Activated naive CD8-positive, alpha-beta T cell treated with anti-CD3 and anti-CD28 coated beads, Interleukin-2, amount 10 ng/mL, durations not matched to agents 7 days and 5 days (primary cell): ENCODE measurements at regions not wholly inside any gene's neighbourhood (a gene's known extent, or its start where the extent isn't known, plus 50 kb on each side); places are given as distances from the start of the nearest gene placed in this dataset.

Source experiments
- ATAC-seq: fragments of 150-1000 bp; cut with Tn5 transposase; one replicate; pipeline ENCODE4 v1.10.0; 2021; ENCODE audit warnings: low read depth, moderate library complexity
- POLR2A ChIA-PET: fragments of 350-600 bp; sonication (Branson Sonifier 250); formaldehyde crosslinking; loops from one replicate; lab custom pipeline; 2021; ENCODE audit warnings: antibody characterized with exemption; lab: Charles Lee
- DNase-seq: peaks from one replicate; pipeline ENCODE4 v3.0.0; 2021
- H3K27ac Mint-ChIP-seq: one replicate; pipeline ENCODE4 v1.8.0; 2022; ENCODE audit warnings: mild to moderate bottlenecking, mixed read lengths
- H3K27me3 Mint-ChIP-seq: one replicate; pipeline ENCODE4 v1.8.0; 2022; ENCODE audit warnings: mild to moderate bottlenecking, moderate library complexity, mixed read lengths
- H3K36me3 Mint-ChIP-seq: one replicate; pipeline ENCODE4 v1.8.0; 2021; ENCODE audit warnings: mild to moderate bottlenecking, mixed read lengths
- H3K4me1 Mint-ChIP-seq: one replicate; pipeline ENCODE4 v1.8.0; 2021; ENCODE audit warnings: mixed read lengths
- H3K4me3 Mint-ChIP-seq: one replicate; pipeline ENCODE4 v1.8.0; 2022; ENCODE audit warnings: mild to moderate bottlenecking, moderate library complexity, mixed read lengths
- H3K9me3 Mint-ChIP-seq: one replicate; pipeline ENCODE4 v1.8.0; 2021; ENCODE audit warnings: mixed read lengths

DNA sequence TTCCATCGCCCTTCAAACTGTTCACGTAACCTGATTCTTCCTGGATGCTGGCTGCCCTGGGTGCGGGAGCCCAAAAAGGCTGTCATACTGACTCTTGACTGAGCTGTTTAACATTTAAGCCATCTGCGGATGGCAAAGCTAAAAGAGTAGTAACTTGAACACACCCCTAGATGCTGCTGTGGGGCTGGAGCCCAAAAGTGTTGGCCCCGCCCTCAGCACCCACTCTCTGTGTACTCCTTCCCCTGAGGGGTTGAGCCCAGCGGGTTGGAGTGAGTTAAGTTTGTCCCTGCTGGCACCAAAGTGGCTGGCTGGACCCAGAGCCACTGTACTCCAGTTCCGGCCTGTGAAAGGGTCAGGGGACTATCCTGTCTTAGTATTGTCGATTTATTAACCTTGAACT lies 640.6 kb downstream of the PTPRU start:
- Mint-ChIP-seq H3K4me3 (no peak overlapping the region), H3K9me3 (no peaks in the 10 kb centered on the region), H3K27me3 (peaks cover 11% of the 10 kb centered on the region), H3K27ac (no peak overlapping the region), H3K4me1 (no peaks in the 10 kb centered on the region), H3K36me3 (no peaks in the 10 kb centered on the region)
- no peak for ATAC-seq
- POLR2A ChIA-PET, result no interaction called here
- DNase-seq, result no peak

DNA sequence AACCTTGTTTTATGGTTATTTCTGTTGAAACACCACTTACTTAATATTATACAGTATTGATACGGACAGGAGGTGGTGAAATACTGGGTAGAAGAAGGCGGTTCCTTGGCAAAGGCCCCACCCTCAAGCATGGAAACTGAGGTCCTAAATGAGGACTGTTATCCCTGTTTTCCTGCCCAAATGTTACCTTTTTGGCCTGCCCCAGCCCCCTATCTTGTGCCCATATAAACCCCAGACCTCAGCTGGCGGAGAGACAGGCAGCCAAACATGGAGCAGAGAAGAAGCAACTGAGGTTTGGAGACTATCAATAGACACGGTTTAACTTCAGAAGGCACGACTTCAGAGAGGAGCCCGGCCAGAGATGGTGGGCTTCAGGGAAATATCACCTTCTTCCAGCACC lies 640.1 kb downstream of the PTPRU start:
- ATAC-seq (no peak), DNase-seq (no peak)
- Mint-ChIP-seq H3K27me3 (peaks cover 11% of the 10 kb centered on the region), H3K27ac (no peak overlapping the region), H3K9me3 (no peaks in the 10 kb centered on the region), H3K4me1 (no peaks in the 10 kb centered on the region), H3K4me3 (no peak overlapping the region), H3K36me3 (no peaks in the 10 kb centered on the region)
- POLR2A ChIA-PET, result no interaction called here

DNA sequence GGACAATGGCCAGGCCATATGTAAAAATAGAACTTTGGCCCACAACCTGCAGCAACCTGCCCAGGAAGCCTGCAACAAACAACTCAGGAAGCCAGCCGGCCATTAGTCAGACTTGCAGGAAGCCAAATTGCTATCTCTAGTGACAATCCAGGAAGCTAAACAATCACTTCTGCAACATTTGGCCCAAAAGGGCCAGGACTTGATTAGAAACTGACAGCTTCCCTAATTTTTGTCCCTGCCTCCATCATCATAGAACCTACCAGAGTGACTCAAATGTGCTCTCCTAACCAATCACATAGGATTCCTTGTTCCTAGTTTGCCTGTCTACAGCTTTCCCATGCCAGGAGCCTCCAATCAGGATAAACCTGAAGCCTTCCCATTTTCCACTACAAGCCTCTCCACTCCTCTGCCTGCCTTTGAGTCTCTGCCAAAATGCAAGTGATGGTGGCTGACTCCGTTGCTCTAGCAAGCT lies 639.3 kb downstream of the PTPRU start:
- Mint-ChIP-seq H3K36me3 (no peaks in the 10 kb centered on the region), H3K27me3 (peaks cover 11% of the 10 kb centered on the region), H3K9me3 (no peaks in the 10 kb centered on the region), H3K4me3 (no peak overlapping the region), H3K4me1 (no peaks in the 10 kb centered on the region), H3K27ac (no peak overlapping the region)
- POLR2A ChIA-PET, result no interaction called here
- ATAC-seq, result no peak
- no peak for DNase-seq

DNA sequence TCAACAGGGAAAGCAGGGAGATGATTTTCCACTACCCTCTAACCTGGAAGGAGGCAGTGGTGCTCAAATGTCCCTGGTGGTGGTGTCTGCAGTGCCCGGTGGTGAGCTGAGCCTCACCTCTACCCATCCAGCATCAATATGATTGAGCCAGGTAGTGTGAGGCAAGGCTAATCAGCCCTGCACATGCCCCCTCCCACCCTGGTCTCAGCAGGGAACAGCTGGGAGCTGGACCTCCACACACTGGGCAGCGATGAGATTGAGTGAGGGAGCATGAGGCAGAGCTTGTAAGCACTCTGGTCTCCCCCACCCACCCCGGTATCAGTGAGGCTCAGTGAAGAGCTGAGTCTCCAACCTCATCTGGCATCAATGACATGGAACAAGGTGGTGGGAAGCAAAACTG lies 634.3 kb downstream of the PTPRU start:
- Mint-ChIP-seq H3K4me3 (no peak overlapping the region), H3K27me3 (peaks cover 23% of the 10 kb centered on the region), H3K9me3 (peaks cover 1% of the 10 kb centered on the region), H3K36me3 (no peaks in the 10 kb centered on the region), H3K27ac (no peak overlapping the region), H3K4me1 (no peaks in the 10 kb centered on the region)
- DNase-seq, result no peak
- no peak for ATAC-seq
- POLR2A ChIA-PET, result no interaction called here

DNA sequence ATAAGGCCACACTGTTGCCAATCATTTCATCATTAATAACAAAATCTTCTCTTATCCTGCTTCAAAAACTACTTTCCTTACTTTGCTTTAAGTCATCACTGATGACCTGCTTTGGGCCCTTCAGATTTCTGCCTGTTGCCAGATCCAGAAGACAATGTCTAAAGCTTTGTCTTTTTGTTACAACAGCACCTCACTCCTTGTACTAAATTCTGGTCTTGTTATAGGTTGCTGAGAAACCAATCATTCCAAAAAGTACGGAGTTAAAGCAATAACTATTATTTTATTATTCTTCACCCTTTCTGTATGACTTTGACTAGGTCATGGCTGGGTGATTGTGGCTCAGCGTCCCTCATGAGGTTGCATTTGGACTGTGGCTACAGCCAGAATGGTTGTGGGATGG lies 633.5 kb downstream of the PTPRU start:
- H3K27me3 Mint-ChIP-seq, result peaks cover 23% of the 10 kb centered on the region
- no peak overlapping the region for H3K4me3 Mint-ChIP-seq
- POLR2A ChIA-PET, result no interaction called here
- no peaks in the 10 kb centered on the region for H3K4me1 Mint-ChIP-seq
- no peak for ATAC-seq
- peaks cover 1% of the 10 kb centered on the region for H3K9me3 Mint-ChIP-seq
- H3K27ac Mint-ChIP-seq, result no peak overlapping the region
- DNase-seq, result no peak
- H3K36me3 Mint-ChIP-seq, result no peaks in the 10 kb centered on the region

DNA sequence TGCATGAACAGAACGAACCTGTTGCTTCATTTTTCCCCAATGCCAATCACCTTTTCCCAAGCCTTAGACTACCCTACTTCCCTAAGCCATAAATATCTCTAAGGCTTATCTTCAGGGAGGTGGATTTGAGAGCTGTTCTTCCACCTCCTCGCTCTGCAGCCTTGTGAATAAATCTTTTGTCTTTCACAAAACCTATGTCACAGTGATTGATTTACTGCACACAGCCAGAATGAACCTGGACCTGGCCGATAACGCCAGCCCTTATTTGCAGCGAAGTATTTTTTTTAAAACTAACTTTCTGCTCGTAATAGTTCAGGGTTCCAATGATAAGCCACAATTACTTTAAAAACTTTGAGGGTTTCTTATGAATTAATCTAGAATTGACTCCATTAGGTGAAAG lies 632.6 kb downstream of the PTPRU start:
- Mint-ChIP-seq H3K27me3 (peaks cover 23% of the 10 kb centered on the region), H3K4me1 (no peaks in the 10 kb centered on the region), H3K36me3 (no peaks in the 10 kb centered on the region), H3K27ac (no peak overlapping the region), H3K9me3 (peaks cover 1% of the 10 kb centered on the region), H3K4me3 (no peak overlapping the region)
- ATAC-seq (no peak), DNase-seq (no peak)
- POLR2A ChIA-PET, result no interaction called here

DNA sequence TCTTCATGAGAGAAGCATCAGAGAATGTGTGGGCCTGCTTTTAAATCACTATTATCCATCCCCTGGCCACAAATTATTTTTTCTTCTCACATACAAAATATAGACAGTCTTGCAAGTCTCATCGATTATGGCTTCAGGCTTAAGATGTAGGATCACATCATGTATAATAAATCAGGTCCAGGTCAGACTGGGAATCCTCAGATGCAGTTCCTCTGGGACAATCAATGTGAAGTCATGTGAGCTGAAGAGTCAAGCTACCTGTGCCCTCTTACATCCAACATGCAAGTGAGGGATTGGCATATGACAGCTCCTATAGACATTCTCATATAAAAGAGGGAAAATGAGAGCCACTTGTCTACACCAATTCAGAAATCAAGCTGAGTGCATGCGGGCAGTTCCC lies 631.8 kb downstream of the PTPRU start:
- no peak overlapping the region for H3K4me3 Mint-ChIP-seq
- ATAC-seq, result no peak
- H3K27me3 Mint-ChIP-seq, result peaks cover 23% of the 10 kb centered on the region
- no peak for DNase-seq
- H3K9me3 Mint-ChIP-seq, result peaks cover 1% of the 10 kb centered on the region
- no peaks in the 10 kb centered on the region for H3K4me1 Mint-ChIP-seq
- POLR2A ChIA-PET, result no interaction called here
- H3K36me3 Mint-ChIP-seq, result no peaks in the 10 kb centered on the region
- no peak overlapping the region for H3K27ac Mint-ChIP-seq

DNA sequence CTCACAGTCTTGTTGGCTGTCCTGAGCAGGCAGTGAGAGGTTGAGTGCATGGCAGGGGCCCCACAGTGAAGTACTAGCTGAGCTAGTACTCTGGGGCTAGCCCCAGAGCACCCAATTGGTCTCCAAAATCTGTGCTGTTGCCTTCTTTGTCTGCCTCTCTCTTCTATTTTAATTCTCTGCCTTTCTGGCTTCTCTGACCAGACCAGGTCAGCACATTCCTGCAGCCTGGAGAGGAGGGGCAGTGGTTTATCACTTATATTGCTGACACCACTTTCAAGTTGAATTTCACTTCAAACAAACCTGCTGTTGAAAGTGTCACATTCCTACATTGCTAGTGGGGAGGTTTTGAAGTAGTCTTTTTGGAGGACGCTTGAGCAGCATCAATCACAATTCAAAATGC lies 628.7 kb downstream of the PTPRU start:
- H3K9me3 Mint-ChIP-seq, result peaks cover 10% of the 10 kb centered on the region
- H3K36me3 Mint-ChIP-seq, result no peaks in the 10 kb centered on the region
- POLR2A ChIA-PET, result no interaction called here
- ATAC-seq (no peak), DNase-seq (no peak)
- peaks cover 13% of the 10 kb centered on the region for H3K27me3 Mint-ChIP-seq
- no peak overlapping the region for H3K27ac Mint-ChIP-seq
- no peak overlapping the region for H3K4me3 Mint-ChIP-seq
- H3K4me1 Mint-ChIP-seq, result no peaks in the 10 kb centered on the region

DNA sequence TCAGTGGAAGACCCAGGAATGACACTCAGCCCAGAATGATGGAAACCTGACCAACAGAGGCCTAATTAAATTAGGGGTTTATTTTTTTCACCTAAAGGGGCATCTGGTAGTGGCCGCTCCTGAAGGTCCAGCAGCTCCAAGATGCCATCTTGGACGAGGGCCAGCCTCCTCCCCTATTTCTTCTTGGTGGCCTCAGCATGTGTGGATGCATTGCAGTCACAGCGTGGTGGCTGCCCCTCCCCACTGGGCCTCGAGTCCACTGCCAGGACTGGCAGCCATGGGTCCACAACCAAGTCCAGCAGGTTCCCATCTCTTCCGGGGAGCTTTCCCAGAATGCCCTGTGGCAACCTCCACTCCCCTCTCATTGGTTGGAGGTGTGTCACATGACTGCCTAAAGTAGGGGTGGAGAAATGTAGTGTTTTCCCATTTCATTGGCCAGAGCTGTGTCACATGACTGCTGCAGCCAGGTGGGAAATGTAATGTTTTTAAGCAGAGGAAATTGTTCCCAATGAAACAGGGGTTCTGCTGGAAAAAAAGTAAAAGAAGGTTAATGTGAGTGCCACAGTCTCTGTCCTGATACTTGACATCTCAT lies 628.2 kb downstream of the PTPRU start:
- DNase-seq, result no peak
- H3K4me1 Mint-ChIP-seq, result no peaks in the 10 kb centered on the region
- ATAC-seq, result no peak
- H3K4me3 Mint-ChIP-seq, result no peak overlapping the region
- POLR2A ChIA-PET, result no interaction called here
- no peak overlapping the region for H3K27ac Mint-ChIP-seq
- H3K36me3 Mint-ChIP-seq, result no peaks in the 10 kb centered on the region
- H3K27me3 Mint-ChIP-seq, result peaks cover 10% of the 10 kb centered on the region
- H3K9me3 Mint-ChIP-seq, result peaks cover 8% of the 10 kb centered on the region

DNA sequence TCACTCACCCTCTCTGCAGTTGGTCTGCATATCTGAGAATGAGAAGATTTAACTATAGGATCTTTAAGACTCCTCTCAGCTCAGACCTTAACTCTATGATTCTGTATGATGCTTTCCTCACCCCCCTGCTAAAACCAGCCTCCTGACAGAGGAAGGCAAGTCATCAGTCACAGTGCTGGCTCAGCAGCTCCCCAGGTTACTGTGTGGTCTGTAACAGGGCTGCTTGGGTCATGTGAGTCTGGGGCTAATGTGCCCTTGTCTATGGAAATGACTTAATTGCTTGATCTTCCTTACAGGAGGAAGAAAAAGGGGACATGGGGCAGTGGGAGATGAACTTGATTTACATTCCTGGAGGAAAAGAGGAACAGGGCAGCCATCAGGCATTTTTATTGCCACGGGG lies 625.6 kb downstream of the PTPRU start:
- H3K9me3 Mint-ChIP-seq, result peaks cover 8% of the 10 kb centered on the region
- peaks cover 4% of the 10 kb centered on the region for H3K27me3 Mint-ChIP-seq
- DNase-seq, result no peak
- POLR2A ChIA-PET, result no interaction called here
- no peak for ATAC-seq
- no peak overlapping the region for H3K27ac Mint-ChIP-seq
- H3K4me3 Mint-ChIP-seq, result no peak overlapping the region
- H3K36me3 Mint-ChIP-seq, result no peaks in the 10 kb centered on the region
- no peaks in the 10 kb centered on the region for H3K4me1 Mint-ChIP-seq

DNA sequence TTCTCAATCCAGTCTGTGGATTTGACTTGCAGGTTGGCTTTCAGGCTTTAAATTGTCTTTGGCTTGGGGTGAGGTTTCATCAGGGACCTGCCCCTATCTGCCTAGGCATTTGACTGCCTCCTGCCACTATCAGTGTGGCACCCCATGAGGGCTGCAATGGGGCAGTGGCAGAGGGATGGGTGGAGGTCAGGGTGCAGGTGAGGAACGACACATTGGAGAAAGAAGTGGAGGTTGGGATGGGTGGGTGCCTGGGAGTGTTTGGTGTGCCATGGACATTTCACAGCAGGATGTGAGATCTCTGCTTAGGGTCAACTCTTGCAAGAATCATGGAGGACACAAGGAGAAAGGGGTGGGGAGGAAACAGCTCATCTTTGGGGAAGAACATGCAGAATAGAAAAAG lies 625.1 kb downstream of the PTPRU start:
- DNase-seq (no peak), ATAC-seq (no peak)
- POLR2A ChIA-PET, result no interaction called here
- Mint-ChIP-seq H3K4me3 (no peak overlapping the region), H3K4me1 (no peaks in the 10 kb centered on the region), H3K27ac (no peak overlapping the region), H3K36me3 (no peaks in the 10 kb centered on the region), H3K9me3 (peaks cover 8% of the 10 kb centered on the region), H3K27me3 (peaks cover 3% of the 10 kb centered on the region)

DNA sequence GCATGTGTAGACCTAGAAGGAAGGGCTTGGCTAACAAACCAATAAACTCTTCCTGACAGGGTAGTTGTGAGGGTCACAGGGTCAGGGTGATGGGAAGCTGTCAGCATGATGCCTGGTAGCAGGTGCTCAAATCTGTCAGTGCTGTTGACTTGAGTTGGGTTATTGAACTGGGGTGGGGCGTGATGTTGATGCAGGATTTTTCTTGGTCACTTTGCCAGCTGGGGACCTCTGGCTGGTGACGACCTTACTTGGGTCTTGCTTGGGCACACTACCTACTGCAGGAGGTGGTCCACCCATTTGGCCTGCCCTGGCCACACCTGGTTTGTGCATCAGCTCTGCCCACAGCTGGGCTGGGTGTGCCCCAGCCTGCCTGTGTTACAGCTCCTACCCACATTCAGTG lies 624.4 kb downstream of the PTPRU start:
- no peaks in the 10 kb centered on the region for H3K27me3 Mint-ChIP-seq
- ATAC-seq (no peak), DNase-seq (no peak)
- no peaks in the 10 kb centered on the region for H3K4me1 Mint-ChIP-seq
- no peak overlapping the region for H3K4me3 Mint-ChIP-seq
- POLR2A ChIA-PET, result no interaction called here
- no peaks in the 10 kb centered on the region for H3K36me3 Mint-ChIP-seq
- H3K27ac Mint-ChIP-seq, result no peak overlapping the region
- peaks cover 8% of the 10 kb centered on the region for H3K9me3 Mint-ChIP-seq

DNA sequence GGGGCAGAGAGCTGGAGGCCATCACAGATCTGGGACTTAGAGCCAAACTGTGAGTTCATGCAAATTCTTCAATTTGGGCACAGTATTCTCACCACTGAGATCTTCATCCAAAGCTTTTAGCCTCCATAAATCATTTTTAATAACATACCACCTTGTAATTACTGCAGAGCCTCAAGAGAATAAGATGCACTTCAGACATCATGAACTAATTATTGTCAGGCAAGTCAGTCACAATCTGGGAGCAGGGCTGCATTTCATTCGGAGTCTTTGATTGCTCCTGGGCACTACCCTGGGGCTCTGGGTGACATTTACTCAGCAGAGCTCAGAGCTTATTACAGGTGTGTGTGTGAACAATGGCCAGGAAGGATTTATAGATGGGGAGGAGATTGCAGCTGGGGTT lies 623.7 kb downstream of the PTPRU start:
- no peaks in the 10 kb centered on the region for H3K4me1 Mint-ChIP-seq
- no peak for DNase-seq
- ATAC-seq, result no peak

DNA sequence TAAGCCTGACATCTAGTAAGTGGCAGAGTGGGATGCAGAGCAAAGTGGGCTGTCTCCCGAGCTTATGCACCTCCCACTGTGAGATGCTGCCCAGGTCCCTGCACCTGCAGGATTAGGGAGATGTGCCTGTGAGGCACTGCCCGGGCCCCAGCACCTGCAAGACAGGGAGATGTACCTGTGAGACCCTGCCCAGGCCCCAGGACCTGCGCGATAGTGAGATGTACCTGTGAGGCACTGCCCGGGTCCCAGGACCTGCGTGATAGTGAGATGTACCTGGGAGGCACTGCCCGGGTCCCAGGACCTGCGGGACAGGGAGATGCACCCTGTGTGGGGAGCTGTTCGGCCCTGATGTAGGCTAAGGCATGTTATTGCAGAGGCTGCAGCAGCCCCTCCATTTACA lies 622.8 kb downstream of the PTPRU start:
- DNase-seq (no peak), ATAC-seq (no peak)
- Mint-ChIP-seq H3K4me3 (no peak overlapping the region), H3K9me3 (peaks cover 8% of the 10 kb centered on the region), H3K36me3 (no peaks in the 10 kb centered on the region), H3K27me3 (no peaks in the 10 kb centered on the region), H3K4me1 (no peaks in the 10 kb centered on the region), H3K27ac (no peak overlapping the region)
- POLR2A ChIA-PET, result no interaction called here

More for the DNA sequence above, 623.7 kb downstream of the PTPRU start:
- H3K27me3 Mint-ChIP-seq, result no peaks in the 10 kb centered on the region
- H3K9me3 Mint-ChIP-seq, result peaks cover 8% of the 10 kb centered on the region
- no peaks in the 10 kb centered on the region for H3K36me3 Mint-ChIP-seq
- POLR2A ChIA-PET, result no interaction called here
- H3K27ac Mint-ChIP-seq, result no peak overlapping the region
- H3K4me3 Mint-ChIP-seq, result no peak overlapping the region

DNA sequence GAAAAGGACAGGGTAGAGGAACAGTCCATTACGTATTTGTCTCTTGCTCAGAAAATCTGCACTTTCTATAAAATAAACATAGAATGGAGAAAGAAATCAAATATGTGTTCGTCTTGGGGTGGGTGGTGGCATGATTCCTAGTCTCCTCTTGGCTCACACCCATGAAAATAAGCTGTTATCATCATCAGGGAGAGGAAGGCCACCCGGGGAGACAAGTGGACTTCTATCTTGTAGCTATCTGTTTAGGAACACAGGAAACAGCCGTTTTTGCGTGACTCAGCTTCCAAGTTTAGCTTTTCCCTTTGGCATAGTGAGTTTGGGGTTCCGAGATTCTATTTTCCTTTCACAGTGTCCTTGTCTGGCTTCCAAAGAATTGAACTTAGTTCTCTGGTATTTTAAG lies 622.3 kb downstream of the PTPRU start:
- POLR2A ChIA-PET, result no interaction called here
- Mint-ChIP-seq H3K4me3 (no peak overlapping the region), H3K4me1 (no peaks in the 10 kb centered on the region), H3K9me3 (peaks cover 8% of the 10 kb centered on the region), H3K36me3 (no peaks in the 10 kb centered on the region), H3K27ac (no peak overlapping the region), H3K27me3 (no peaks in the 10 kb centered on the region)
- ATAC-seq, result no peak
- DNase-seq, result no peak
